Epithelial cell of esophagus (primary cell): ENCODE measurements at regions not wholly inside any gene's neighbourhood (a gene's known extent, or its start where the extent isn't known, plus 50 kb on each side); places are given as distances from the start of the nearest gene placed in this dataset.
A peak's percentile ranks its signal among the peaks of the same experiment; 100 is the strongest.

Source experiments
- DNase-seq: peaks from one replicate; pipeline ENCODE4 v3.0.0; 2010; ENCODE audit warnings: low read depth
- H3K4me3 ChIP-seq: 2 replicates; pipeline ENCODE4 v1.5.1; 2011; ENCODE audit warnings: mild to moderate bottlenecking, low read length, control low read depth
- TF ChIP-seq, protein P1 (sequence below): IDR thresholded peaks from 2 replicates; pipeline ENCODE4 v1.5.1; 2011; ENCODE audit warnings: low read depth, mild to moderate bottlenecking, low read length, control low read depth, inconsistent platforms; ENCODE audit not compliant: insufficient read depth; ENCODE audit errors: missing control alignments

DNA sequence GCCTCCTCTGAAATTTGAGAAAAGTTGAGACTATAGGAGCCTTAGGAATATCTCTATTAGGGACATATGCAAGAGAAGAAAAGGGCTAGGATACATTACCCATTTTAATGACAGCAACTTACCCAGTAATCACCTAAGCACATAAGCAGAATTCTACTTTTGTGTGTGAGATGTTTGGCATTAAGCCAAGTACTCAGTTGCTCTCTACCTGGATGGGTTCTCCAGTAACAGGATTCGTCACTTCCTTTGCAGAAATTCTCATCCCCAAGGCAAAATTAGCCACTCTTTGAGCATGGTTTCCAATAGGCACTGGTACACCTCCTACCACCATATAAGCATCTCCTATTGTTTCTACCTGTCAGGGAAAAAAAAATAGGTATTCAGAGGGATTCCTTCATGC lies 95.1 kb downstream of the C13orf42 start:
- no peak overlapping the region for H3K4me3 ChIP-seq
- TF ChIP-seq, protein P1, sequence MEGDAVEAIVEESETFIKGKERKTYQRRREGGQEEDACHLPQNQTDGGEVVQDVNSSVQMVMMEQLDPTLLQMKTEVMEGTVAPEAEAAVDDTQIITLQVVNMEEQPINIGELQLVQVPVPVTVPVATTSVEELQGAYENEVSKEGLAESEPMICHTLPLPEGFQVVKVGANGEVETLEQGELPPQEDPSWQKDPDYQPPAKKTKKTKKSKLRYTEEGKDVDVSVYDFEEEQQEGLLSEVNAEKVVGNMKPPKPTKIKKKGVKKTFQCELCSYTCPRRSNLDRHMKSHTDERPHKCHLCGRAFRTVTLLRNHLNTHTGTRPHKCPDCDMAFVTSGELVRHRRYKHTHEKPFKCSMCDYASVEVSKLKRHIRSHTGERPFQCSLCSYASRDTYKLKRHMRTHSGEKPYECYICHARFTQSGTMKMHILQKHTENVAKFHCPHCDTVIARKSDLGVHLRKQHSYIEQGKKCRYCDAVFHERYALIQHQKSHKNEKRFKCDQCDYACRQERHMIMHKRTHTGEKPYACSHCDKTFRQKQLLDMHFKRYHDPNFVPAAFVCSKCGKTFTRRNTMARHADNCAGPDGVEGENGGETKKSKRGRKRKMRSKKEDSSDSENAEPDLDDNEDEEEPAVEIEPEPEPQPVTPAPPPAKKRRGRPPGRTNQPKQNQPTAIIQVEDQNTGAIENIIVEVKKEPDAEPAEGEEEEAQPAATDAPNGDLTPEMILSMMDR: no peak
- DNase-seq: peak; percentile 53

DNA sequence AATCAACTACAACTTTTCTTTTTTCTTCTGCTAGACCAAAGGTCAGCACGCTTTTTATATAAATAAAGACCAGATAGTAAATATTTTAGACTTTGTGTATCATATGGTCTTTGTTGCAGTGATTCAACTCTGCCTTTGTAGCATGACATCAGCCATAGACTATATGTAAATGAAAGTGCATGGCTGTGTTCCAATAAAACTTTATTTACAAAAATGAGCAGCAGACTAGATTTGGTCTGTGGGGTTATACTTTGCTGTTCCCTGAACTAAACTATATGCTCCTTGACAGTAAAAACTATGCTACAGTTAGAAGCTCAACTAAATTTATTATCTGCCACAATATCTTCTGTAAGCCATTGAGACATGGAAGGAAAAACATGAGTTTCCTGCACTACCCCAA lies 100.0 kb downstream of the RNASEH2B start:
- H3K4me3 ChIP-seq: no peak overlapping the region
- TF ChIP-seq, protein P1: no peak
- no peak for DNase-seq

DNA sequence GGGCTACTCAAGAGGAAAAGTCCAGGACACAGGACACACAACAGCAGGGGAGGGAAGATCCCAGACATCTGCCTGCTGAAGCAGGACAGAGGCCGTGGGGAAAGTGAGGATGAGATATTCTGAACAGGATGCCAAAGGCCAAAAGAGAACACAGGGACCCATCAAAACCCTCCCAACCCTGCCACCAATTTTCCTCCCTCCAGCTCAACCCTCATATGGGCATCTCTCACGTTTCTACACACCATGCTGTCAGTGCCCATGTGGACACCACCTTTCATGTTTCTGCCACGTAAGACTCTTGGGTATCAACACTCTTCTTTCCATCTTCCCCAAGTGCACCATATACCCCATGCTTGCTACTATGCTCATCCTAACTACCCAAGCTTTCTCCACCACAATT lies 97.6 kb downstream of the RNASEH2B start:
- TF ChIP-seq, protein P1: no peak
- no peak overlapping the region for H3K4me3 ChIP-seq
- DNase-seq: no peak

DNA sequence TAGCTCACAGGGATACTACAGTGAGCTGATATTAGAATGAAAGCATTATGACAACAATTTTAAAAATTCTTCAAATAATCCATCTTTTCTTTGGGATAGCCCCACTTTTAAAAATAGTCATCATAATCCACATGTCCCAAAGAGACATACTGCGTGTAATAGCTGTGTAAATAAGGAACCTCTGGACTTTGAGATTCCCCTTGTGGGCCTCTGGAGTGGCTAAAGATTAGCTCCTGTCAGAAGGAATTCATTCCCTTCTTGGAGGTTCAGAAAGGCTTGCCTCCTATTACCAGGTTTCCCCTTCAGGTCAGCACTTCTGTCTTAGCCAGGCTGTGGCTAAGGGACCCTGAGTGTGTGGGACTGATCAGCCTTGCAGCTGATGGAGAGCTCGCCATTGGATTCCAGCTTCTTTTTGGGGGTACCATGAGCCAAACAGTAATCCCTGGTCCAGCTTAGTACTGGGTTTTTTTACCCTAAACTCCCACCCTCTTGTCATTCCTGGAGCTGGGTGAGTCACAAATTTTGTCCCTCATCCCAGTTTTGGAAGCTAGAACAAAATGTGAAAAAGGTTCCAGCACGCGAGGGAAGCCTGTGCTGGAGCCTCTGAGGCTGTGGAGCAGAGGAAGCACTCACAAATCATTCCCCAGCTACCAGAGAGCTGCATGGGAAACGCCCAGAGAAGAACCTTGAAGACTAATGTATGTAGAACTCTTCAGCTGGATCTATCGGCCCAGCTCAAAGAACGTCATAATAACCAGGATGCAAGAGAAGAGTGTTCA lies 96.7 kb downstream of the RNASEH2B start:
- H3K4me3 ChIP-seq: no peak overlapping the region
- TF ChIP-seq, protein P1: no peak
- DNase-seq: no peak
